Epithelial cell of esophagus (primary cell): ENCODE measurements at regions not wholly inside any gene's neighbourhood (a gene's known extent, or its start where the extent isn't known, plus 50 kb on each side); places are given as distances from the start of the nearest gene placed in this dataset.

Source experiments
- DNase-seq: peaks from one replicate; pipeline ENCODE4 v3.0.0; 2010; ENCODE audit warnings: low read depth
- H3K4me3 ChIP-seq: 2 replicates; pipeline ENCODE4 v1.5.1; 2011; ENCODE audit warnings: mild to moderate bottlenecking, low read length, control low read depth
- TF ChIP-seq, protein P1 (sequence below): IDR thresholded peaks from 2 replicates; pipeline ENCODE4 v1.5.1; 2011; ENCODE audit warnings: low read depth, mild to moderate bottlenecking, low read length, control low read depth, inconsistent platforms; ENCODE audit not compliant: insufficient read depth; ENCODE audit errors: missing control alignments

DNA sequence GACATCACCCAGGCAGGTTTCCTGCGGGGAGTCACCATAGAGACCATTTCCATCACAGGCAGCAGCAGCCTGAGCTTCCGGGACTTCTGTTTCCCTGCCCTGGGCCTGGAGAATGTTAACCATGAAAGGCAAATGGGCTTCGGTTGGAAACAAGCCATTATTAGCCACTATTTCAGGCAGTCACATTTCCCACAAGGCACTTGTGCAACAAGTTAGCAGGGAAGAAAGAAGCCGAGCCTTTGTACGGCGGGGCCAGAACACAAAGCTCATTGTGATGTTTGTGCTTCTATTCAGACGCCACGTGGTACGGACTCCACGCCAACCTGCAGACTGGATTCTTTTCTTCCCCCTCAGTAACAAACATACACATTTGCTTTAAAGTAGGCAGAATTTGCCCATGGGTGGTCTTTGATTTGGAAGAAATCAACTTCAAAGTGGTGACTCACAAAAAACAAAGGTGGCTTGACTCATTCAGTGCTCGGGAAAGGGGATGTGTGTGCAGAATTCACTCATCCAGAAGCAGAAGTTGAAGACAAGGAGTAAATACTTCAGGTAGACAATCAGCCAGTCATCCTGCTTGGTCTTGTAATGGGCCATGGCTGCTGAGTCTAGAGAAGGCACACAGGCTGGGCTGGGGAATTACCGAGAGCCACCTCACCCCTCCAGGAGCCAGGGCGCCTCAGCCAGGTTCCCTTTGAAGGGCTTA lies 154.2 kb upstream of the PRMT8 start:
- no peak overlapping the region for H3K4me3 ChIP-seq
- TF ChIP-seq, protein P1, sequence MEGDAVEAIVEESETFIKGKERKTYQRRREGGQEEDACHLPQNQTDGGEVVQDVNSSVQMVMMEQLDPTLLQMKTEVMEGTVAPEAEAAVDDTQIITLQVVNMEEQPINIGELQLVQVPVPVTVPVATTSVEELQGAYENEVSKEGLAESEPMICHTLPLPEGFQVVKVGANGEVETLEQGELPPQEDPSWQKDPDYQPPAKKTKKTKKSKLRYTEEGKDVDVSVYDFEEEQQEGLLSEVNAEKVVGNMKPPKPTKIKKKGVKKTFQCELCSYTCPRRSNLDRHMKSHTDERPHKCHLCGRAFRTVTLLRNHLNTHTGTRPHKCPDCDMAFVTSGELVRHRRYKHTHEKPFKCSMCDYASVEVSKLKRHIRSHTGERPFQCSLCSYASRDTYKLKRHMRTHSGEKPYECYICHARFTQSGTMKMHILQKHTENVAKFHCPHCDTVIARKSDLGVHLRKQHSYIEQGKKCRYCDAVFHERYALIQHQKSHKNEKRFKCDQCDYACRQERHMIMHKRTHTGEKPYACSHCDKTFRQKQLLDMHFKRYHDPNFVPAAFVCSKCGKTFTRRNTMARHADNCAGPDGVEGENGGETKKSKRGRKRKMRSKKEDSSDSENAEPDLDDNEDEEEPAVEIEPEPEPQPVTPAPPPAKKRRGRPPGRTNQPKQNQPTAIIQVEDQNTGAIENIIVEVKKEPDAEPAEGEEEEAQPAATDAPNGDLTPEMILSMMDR, result no peak
- peak; percentile 67 for DNase-seq

DNA sequence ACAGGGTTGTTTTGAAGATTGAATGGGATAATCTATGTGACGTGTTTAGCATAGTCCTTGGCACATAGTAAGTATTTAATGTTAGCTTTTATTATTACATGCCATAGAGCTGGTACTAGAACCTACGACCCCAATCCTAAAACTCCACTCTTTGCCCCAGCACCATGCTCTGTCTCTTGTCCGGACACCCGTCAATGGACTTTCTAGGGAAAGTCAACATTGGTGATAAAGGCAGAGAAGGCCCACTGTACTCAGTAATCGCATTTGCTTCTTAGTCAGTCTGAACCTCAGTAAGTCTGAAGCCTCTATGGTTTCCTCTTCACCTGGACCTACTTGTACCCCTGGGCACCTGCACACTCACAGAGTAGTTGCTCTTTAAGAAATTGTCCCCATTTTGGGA lies 153.1 kb upstream of the PRMT8 start:
- TF ChIP-seq, protein P1, result no peak
- no peak for DNase-seq
- no peak overlapping the region for H3K4me3 ChIP-seq

DNA sequence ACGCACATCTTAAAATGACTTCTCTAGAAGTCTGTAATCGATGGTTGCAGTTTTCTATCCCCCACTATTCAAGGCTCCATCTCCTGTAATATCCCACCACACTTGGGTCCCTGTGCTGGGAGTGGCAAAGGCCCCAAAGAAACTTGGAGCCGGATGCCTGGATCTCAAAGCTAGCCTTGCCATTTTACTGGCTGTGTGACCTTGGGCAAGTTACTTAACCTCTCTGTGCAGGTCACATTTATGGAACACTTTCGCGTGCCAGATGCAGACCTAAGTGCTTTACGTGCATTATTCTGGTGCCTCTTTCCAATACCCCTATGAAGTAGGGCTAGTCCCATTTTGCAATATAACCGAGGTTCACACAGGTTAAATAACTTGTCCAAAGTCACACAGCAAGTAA lies 151.8 kb upstream of the PRMT8 start:
- DNase-seq, result no peak
- TF ChIP-seq, protein P1, result no peak
- no peak overlapping the region for H3K4me3 ChIP-seq

DNA sequence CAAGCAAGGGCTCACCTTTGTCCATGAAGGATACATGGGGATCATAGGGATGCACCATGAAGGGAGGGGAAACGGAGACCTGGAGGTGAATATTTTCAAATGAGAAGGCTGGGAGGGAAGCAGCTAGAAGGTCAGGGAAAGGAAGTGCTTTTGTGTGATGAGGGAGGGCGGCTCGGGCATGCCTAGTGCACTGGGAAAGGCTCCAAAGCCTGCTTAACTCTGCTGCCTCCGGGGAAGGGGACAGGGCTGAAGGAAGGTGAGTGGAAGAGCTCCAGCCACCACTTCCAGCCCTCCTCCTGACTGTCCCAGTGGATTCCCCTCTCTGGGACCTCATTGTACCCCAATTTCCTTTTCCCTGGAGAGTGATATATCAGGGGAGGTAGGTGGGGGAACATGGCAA lies 149.4 kb upstream of the PRMT8 start:
- TF ChIP-seq, protein P1, result no peak
- H3K4me3 ChIP-seq, result no peak overlapping the region
- peak; percentile 37 for DNase-seq

DNA sequence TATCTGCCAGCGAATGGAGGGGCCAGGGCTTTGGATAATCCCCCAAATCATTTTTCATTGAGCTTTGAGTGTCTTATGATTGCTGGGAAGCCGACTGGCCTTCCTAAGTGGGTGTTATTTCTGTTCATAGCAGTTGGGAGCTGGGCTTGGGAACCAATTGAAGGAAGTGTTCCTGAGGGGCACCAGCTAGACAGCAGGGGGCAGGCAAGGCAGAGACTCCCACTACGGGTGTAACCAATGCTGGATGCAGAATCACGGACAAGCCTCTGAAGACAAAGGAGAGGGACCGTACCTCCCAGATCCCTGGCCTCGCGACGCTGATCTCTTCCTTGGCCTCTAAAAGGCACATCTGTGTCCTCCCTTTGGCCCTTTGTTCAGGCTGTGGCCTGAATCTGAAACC lies 149.0 kb upstream of the PRMT8 start:
- TF ChIP-seq, protein P1, result peak; percentile 22
- H3K4me3 ChIP-seq, result no peak overlapping the region
- peak; percentile 5 for DNase-seq

DNA sequence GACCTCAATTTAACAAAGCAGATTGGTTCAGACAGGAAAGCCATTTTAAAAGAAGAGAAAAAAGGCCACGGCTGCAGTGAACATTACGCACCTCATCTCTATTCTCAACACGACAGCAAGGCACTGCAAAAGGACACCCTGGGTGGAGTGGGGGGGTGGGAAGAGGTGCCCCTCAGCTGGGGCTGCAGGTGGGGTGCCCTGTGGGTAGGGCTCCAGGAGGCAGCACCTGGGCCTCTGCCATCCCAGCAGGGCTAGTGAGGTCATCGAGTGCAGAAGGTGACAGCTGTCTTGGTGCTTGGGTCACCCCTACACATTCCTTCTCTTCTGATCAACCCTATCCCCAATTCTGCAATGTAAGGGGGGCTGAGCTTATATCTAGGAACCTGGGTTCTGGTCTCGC lies 142.9 kb upstream of the PRMT8 start:
- H3K4me3 ChIP-seq, result no peak overlapping the region
- no peak for DNase-seq
- TF ChIP-seq, protein P1, result no peak

DNA sequence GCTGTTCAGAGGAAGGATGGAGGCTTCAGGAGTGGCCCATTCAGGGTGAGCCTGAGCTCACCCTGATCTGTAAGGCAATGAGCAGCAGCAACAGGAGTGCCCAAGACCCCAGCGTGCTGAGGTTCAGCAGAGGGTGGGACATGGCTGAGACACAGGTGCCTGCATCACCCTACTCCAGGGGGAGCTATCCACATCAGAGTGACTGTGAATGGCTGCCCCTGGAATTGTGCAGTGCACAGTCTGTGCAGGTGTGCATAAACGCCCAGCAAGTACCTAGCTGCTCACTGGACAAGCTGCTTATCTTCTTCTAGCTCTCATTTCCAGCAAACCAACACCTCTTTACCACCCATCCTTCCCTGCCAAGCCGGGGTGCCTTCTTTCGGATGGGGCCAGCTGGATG lies 140.6 kb upstream of the PRMT8 start:
- H3K4me3 ChIP-seq, result no peak overlapping the region
- no peak for DNase-seq
- TF ChIP-seq, protein P1, result no peak
